ENCODE measurements at regions not wholly inside any gene's neighbourhood (a gene's known extent, or its start where the extent isn't known, plus 50 kb on each side); places are given as distances from the start of the nearest gene placed in this dataset.
A peak's percentile ranks its signal among the peaks of the same experiment; 100 is the strongest.

DNA sequence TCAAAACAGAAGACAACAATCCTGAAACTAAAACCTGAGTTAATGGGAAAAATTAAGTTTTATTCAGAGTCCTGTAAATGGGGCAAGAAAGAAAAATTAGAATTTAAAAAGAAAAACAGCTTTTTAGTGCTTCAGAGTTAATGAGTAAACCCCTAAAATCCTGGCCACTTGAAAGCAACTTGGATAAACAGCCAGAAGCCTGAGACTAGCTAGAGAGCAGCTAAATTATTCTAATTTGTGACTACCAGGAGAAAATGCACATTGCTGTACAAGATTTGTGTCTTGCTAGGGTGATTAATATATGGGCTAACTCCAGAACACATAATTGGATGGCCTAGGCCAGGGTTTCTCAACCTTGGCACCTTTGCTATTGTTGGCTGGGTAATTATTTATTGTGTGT lies 62.4 kb upstream of the ARG1 start:
- DNase-seq: no peak

DNA sequence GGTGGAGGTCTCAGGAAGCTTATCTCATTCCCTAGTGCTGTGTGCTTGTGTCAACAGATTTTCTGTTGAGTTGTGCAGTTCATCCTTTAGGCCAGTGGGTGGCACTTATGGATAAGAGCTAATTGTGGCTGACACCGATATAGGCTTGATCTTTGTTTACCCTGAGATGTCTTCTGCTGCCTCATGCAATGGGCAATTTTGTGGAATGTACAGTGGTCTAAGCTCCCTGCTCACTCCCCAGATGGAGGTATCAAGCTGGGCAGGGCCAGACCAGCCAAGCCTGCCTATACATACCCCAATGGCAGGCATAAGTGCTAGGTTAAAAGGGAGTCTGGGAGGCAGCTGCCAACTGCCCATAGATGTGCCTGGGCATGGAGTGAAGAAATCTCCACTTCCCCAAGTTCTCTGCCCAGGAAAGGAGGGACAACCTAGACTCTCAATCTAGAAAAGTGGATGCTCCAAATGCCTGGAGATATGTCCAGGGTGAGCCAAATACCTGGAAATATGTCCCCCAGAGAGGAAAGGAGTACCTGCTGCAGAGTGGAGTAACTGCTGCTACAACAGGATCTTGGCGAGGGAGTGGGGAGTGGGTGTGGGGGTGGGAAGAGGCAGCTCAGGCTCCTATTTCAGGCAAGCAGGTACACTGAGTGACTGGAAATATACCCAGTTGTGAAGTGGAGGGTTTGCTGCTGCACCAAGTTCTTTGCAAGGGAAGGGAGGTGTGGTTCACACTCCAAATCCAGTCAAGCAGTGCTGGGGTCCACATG lies 53.2 kb upstream of the ARG1 start:
- peak in 4 of 6 experiments; percentile 21 to 60 (median 49) for DNase-seq
